GM12892 (cell line): ENCODE measurements at regions not wholly inside any gene's neighbourhood (a gene's known extent, or its start where the extent isn't known, plus 50 kb on each side); places are given as distances from the start of the nearest gene placed in this dataset.

Experiments
- POLR2A ChIP-seq: IDR thresholded peaks from 2 replicates; pipeline ENCODE4 v1.6.1; 2011; ENCODE audit warnings: low read depth, low read length, control low read depth
- POLR2AphosphoS5 ChIP-seq: IDR thresholded peaks from 2 replicates; pipeline ENCODE4 v1.6.1; 2011; ENCODE audit warnings: low read depth, low read length, control low read depth
- TAF1 ChIP-seq: IDR thresholded peaks from 2 replicates; pipeline ENCODE4 v1.6.1; 2011; ENCODE audit warnings: low read depth, mild to moderate bottlenecking, control low read depth, low read length, borderline replicate concordance

GRCh38 chr6:85754894-85755293 lies 112.2 kb upstream of the SYNCRIP start:
- TF ChIP-seq POLR2A, result no peak
- no peak for TF ChIP-seq TAF1
- no peak for TF ChIP-seq POLR2AphosphoS5
